NCI-H748 (cell line): ENCODE measurements at regions not wholly inside any gene's neighbourhood (a gene's known extent, or its start where the extent isn't known, plus 50 kb on each side); places are given as distances from the start of the nearest gene placed in this dataset.

ENCODE experiments used
- DNase-seq: peaks from one replicate; lab custom pipeline; 2025; ENCODE audit not compliant: unreplicated experiment; lab: John Stamatoyannopoulos, UW

DNA sequence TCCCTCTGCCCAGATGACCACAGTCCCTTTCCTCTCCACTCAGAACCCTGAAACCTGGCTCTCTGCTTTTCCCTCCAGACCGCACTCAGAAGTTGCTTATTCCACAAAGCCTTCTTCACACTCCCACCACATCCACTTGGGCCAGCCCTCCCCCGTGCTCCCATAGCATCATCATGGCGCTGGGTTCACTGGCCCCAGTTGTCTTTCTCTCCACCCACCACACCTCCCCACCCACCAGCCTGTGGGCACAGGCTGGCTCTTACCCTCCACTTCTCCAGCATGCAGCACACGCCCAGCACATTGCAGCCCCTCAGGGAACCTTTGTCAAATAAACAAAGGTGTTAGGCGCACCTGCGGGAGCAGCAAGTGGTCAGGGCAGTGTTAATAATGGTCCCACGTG lies 130.0 kb downstream of the KATNIP start:
- DNase-seq = peak; percentile 61

DNA sequence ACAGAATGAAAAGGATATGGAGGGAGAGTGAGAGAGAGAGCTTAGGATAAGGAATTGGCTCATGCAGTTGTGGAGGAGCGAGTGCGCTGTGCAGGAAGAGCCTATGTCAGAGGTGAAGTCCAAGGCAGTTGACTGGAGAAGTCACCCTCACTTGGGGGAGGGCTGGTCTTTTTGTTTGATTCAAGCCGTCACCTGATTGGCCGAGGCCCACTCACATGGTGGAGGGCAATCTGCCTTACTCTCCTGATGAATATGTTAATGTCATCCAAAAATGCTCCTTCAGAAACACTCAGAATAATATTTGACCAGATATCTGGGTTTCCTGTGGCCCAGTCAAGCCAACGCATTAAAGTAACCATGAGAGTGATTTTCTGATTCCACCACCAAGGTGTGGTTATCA lies 131.7 kb downstream of the KATNIP start:
- DNase-seq = no peak

DNA sequence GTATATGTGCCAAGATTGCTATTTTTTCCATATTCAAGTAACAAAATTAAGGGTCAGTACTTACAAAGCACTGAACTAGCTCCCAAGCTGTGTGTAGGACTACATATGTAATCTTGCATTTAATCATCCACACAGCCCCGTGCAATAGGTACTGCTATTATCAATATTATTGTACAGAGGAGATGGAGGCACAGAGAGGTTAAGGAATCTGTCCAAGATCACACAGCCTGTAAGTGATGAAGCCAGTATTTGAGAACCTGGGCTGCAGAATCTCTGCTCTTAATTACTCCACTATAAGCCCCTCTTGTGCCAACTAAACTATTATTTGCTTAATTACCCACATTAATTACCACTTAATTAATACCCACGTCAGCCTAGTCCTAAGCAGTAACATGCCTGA lies 134.1 kb downstream of the KATNIP start:
- no peak for DNase-seq

DNA sequence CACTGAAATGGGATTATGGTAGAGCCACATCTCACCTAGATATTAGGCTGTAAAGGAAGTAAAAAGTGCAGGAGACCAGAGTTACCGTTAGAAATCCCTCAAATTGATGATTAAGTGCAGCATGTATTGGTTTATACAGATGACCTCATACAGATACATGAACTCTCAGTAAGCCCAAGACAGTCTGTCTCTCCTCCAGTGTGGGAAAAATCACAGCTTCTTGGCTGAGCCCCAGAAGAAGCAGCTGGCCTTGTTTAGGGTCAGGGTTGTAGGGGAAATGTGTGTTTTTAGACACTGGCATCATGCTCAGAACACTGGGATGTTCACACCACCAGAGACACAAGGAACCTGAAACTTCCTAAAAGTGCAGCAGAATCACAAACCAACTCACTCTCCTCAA lies 135.9 kb downstream of the KATNIP start:
- DNase-seq = no peak

DNA sequence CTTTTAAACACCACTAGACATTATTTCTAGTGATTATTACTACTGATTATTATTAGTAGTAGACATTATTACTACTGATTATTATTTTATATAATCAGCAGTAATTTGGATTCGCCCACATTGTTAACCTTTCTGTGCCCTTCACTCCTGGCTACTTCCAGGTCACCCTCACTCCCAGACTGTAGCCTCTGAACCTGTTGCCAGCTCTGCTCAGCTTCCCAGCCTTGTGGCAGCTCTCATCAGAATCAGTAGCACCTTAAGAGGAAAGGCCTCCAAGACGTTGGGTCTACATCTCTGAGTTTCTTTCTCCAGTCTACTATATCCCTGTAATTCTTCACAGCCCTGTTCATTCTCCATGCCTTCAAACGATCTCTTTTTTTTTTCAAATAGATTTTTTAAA lies 137.0 kb downstream of the KATNIP start:
- no peak for DNase-seq

DNA sequence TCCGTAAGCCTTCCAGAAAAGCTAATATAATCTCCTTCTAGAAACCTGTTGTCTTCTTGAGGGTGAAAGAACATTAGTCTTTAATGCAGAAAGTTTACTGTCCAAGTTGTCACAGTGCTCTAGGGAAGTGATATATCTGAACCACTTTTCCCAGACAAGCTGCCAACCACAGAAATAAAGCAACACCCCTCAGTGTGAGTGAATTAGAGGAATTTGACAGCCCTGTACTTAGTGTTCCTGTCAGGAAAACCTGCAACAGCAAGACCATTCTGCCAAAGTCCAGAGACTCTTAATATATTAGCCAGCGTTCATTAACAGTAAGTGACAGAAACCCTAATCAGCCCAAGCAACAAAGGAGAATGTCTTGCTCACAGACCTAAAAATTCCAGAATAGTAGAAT lies 137.7 kb downstream of the KATNIP start:
- DNase-seq = no peak

DNA sequence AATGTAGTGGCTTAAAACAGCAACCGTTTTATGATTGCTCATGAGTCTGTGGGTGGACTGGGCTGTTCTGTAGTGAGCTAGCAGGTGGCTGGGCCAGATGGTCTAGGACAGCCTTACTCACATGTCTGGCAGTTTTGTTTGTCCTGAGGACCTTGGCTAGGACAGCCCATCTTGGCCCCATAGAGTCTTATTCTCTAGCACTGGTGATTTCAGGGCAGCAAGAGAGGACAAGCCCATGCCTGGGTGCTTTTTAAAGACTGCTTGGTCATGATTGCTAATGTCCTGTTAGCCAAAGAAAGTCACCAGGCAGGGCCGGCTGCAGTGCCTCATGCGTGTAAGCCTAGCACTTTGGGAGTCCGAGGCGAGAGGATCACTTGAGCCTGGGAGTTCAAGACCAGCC lies 139.8 kb downstream of the KATNIP start:
- no peak for DNase-seq

DNA sequence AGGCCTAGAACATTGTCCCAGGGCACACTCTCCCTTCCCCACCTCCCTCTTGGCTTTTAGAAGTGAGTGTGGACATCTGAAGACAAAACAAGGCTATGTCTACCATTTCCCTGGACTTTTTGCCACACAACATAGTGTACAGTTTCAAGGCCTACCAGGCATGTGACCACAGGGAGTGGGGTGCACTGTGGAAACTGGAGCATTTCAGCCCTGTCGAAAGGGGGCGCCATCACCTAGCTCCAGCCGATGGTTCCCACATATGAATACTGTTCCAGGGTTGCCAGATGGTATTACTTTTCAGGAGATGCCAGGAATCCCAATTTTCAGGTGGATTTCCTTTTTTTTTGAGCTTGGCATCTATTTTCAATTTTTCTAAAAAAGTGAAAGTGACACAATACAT lies 140.7 kb downstream of the KATNIP start:
- DNase-seq = peak; percentile 1

DNA sequence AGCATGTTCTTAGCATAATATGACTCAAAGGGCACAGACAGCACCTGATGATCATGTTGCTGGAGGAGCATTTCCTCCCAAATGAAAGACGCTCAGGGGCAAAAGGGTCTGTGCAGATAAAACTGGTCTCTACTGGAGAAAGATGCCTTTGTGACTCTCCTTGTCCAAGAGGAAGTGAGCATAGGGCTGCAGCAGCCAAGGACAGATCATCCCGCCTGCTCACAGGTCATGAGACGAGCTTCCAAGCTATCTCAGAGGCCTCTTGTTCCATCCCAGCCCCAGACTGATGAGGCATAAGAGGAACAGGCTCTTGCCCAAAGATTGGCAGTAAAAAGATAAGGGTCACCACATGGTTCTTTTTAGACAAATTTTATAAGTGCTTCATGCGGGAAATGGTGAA lies 141.8 kb downstream of the KATNIP start:
- DNase-seq = no peak

DNA sequence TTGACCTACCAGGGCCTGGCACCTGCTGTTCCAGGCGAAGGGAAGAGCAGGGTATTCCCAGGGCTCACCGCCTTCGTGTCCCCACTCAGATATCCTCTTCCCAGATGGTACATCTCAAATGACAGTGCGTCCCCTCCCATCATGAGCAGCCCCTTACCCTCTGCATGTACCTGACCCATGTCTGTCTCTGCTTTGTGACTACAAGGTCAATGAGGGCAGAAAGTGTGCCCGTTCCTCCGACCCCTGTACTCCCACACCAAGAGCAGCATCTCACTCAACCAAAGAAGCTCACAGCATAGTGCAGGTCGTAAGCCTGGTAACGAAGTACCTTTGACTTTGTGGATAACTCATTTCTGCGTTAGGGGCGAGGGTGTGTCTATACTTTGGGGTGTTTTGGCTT lies 142.6 kb downstream of the KATNIP start:
- DNase-seq = no peak

DNA sequence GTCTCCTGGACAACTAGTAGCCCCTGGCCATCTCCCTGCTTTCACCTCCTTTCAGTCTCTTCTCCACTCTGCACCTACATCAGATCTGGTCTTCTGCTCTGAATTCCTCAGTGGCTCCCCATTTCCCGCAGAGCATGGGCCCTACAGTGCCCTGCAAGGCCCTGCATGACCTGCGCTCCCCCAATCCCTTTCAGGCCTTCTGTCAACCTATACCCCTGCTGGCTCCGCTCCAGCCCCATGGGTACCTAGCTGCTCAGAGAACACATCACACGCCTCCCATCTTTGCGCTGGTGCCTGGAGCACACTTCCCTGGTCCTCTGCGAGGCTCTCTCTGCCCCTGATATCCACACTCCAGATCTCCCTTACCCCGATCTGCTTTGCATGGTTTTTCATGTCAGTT lies 145.2 kb downstream of the KATNIP start:
- no peak for DNase-seq

DNA sequence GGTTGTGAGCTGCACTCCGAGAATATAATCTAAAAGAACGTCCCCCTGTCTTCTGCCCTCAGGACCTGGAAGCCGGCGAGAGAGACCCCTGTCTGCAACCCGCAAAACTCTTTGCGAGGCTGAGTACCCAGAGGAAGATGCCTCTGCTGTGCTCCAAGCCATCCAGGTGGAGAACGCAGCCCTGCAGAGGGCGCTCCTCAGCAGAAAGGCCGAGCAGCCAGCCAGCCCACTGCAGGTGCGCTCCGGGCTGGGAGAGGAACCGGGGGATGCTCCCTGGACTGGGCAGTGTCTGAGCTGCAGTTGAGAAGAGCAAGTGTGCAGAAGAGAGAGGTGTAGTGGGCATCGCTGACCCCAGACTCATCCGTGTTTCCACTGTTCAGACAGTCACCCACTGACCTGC lies 148.3 kb downstream of the KATNIP start:
- DNase-seq = no peak

DNA sequence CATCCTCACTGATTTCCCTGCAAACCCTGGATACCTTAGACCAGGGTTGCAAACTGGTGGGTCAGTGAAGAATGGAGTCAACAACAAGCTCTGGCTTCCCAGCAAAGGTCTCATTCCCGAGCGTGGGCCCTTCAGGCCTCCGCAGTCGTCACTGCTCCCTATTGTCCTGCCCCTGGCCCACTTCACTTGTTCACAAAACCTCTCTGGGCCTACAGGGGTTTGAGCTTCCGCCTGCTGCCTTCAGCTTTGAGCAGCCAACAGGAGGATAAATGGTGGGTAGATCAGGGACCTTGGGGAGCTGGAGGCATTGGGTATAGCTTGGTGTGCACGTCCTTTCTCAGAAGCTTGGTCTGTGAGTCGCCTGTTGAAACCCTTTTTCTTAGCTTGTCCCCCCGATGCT lies 148.8 kb downstream of the KATNIP start:
- DNase-seq = no peak

DNA sequence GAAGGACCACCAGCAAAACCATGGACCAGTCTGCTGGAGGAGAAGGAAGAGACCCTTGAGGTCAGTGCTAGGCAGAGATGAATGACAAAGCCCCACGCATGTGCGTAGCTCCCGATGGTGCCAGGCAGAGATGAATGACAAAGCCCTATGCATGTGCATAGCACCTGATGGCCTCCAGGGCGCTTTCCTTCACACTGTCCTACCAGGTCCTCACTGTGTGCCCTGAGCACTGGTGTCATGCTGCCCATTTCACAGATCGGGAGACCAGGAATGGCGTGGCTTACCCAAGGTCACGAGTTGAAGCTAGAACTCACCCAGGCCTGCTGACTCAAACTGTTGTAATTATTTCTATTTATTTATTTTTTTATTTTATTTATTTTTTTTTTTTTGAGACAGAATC lies 149.6 kb downstream of the KATNIP start:
- DNase-seq = no peak

DNA sequence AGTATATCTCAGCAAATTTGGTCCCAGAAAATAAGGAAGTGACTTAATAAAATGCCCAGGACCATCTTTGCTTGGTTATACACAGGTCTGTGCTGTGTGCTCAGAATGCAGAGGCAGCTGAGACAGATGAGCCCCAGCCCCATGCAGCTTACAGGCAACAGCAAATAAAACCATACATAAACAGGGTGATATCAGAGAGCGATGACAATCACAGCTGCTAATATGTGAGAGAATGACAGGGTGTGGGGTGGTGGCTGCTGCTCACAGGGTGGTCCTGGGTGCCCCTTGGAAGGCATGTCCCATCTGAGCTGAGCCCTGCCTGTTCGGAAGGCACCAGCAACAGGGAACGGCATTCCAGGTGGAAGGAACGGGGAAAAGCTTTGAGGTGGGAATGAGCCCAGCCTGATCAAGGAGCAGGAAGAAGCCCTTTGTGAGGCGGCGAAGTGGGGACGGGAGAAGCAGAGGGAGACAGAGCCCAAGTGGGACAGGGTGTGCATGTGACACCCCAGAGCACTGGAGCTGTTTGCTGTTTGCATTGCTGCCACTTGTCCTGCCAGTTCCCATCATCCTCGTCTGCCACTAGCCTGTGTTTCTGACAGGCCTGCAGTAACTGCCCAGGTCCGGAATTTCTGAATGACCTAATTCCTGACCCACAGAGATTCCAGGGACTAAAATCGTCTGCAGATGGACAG lies 150.5 kb downstream of the KATNIP start:
- DNase-seq = no peak

DNA sequence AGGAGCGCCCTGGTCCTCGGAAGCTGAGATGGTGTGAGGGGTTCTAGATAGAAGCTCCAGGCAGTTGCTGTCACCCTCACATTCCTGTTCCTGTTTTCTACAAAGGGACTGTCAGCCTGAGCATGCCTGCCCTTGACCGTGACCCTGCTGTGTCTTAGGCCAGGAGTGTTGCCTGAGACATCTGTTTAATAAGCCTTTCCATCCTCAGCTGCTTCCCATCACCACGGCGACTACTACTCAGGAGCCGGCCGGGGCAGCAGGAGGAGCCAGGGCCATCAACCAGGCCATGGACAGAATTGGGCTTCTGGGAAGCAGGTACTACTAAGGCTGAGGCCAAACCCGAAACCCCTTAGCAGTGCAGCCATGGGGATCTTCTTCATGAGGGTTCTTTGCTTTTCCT lies 151.4 kb downstream of the KATNIP start:
- no peak for DNase-seq

DNA sequence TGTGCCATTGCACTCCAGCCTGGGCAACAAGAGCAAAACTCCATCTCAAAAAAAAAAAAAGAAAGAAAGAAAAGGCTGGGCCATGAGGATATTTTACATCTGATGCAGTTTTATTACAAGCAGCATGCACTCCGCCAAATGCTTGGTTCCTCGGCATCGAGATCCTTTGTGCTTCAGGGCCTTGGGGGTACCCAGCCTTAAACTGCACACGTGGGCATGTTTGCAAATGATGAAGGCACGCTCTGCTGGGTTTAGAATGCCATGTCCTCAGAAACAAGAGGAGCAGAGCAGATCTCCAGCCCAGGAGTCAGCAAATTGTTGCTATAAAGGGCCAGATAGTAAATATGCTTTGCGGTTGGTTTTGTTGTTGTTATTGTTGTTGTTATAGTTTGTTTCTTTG lies 153.2 kb downstream of the KATNIP start:
- no peak for DNase-seq

DNA sequence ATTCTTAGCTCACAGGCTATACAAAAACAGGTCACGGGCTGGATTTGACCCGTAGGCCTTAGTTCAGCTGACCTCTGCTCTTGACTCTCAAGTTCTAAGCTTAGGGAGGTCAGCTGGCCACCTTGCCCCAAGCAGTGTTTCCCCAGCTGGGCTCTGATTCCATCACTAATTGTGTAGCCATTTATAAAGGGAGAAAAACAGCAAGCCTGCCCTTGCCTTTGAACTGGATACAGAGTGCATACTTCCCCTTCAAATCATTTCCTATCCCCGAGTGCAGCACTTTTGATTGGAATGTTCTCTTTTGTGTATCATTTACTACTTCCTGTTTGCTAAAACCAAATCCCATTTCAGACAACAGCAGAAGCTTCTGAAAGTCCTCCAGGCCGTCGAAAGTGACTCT lies 153.6 kb downstream of the KATNIP start:
- no peak for DNase-seq

DNA sequence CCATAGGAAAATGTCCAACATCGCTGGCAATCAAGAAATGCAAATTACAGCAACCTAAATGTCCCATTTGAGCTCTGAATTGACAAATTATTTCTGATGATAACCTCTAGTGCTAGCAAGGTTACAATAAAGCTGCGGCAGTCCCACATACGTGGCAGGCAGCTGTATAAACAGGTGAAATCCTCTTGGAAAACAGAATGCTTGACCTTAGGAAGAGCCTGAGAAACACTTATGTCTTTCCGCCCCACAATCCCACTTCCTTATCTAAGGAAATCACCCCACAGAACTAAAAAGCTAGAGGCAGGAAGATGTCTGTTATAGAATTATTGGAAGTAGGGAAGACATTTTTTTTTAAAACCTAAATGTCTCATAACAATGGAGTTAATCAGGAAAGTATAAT lies 154.3 kb downstream of the KATNIP start:
- no peak for DNase-seq

DNA sequence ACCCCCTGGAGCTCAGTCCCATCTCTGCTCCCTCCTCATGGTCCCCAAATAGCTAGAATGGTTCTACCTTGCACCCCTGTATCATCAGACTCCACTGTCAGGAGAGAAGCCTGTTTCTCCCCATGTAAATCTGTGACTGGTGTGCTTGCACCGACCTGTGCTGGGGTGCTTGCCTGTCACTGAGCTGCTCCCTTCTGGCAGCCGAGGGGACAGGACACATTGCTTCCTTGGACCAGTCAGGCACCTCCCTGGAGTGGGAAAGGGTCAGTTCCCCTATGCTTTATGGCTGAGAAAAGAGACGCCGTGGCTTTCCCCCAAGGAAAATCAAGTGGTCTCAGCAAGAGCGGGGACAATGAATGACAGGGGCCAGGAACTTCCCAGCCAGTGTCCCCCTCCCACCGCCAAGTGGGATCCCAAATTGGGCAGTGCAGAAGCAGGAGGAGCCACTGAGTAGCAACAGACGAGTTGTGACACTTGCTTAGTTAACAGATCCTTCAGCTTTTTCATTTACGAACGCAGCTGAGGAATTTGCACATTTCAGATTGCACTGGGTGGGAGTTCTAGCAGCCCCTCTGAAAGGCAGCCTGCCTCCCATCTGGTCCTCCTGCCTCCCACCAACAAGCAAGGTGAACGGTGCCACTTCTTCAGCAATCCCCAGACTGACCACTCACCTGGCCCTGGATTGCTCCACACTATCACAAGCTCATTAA lies 156.4 kb downstream of the KATNIP start:
- DNase-seq = no peak

DNA sequence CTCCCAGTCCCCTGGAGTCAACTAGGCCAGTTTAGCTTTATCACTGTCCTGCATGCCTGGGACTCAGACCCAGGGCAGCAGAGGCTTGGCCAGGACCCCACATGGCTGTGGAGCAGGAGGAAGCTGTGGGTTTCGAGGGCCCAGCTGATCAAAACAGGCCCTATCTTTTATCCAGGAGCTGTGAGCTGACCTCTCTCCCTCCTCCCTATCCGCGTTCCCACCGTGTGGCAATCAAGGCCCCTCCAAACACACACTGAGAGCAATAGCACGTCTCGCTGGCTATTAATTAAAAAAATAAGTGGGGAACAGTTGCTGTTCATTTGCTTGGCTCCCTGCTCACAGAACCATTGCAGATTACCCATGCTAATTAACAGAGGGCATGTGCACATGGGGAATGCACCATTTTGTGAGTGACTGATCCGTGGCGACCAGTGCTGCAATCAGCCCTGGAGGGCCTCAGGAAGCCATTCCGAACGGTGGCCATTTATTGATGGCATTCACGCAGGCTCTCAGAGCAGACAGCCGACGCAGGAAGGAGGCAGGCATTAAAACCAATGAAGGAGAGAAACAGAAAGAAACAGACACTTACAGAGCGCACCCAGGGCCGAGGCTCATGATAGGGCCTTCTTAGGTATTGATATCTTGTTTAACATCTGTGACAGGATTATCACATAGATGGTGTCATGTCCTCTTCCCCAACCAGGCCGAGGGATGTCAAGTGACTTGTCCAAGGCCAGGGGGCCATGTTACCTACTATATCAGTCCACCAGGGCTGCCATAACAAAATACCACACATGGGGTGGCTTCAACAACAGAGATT lies 157.1 kb downstream of the KATNIP start:
- DNase-seq = no peak

DNA sequence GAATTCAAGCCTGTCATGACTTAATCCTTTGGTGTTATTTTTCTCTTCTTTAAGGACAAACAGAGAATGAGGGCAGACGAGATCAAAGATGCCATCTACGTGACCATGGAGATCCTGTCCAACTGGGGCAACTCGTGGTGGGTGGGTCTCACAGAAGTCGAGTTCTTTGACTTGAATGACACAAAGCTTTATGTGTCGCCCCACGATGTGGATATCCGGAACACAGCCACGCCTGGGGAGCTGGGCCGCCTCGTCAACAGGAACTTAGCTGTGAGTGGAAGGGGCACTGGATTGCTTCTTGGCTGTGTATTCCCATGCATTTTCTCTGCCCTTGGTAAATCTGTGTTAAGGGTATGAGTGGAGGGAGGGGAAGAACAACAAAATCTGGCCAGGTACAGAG lies 158.7 kb downstream of the KATNIP start:
- no peak for DNase-seq
